ENCODE measurements at regions not wholly inside any gene's neighbourhood (a gene's known extent, or its start where the extent isn't known, plus 50 kb on each side); places are given as distances from the start of the nearest gene placed in this dataset.

GRCh38 chr5:5649641-5650040 lies 227.2 kb downstream of the ICE1 start:
- TF ChIP-seq CTCF (IDR thresholded peaks at IDR 0.05) (no peak), POLR2A (IDR thresholded peaks at IDR 0.05) (no peak)

All from breast epithelium (tissue), 3 donors.